Small intestine (tissue), 7 donors: ENCODE measurements at regions not wholly inside any gene's neighbourhood (a gene's known extent, or its start where the extent isn't known, plus 50 kb on each side); places are given as distances from the start of the nearest gene placed in this dataset.

Experiments used
- DNase-seq, 2 donors: peaks; one replicate each; pipeline versions ENCODE4 v3.0.0 to v3.0.0-alpha.2; 2013
- FAIRE-seq: peaks from 2 replicates; lab custom pipeline; 2012; peaks lifted over from hg19 to GRCh38; lab: Jason Lieb, UNC
- H3K27ac ChIP-seq, 3 donors: one replicate each; pipeline ENCODE4 v1.5.1; 2013; ENCODE audit warnings: low read length in 2 of 3, mild to moderate bottlenecking in 2 of 3, control low read depth in 1 of 3, inconsistent platforms in 1 of 3, low read depth in 1 of 3, moderate library complexity in 1 of 3
- H3K27me3 ChIP-seq, 3 donors: one replicate each; pipeline ENCODE4 v1.6.1; 2013; ENCODE audit warnings: low read length in 3 of 3, inconsistent platforms in 1 of 3; ENCODE audit not compliant: control insufficient read depth in 3 of 3, insufficient read depth in 3 of 3
- H3K36me3 ChIP-seq, 3 donors: one replicate each; pipeline ENCODE4 v1.6.1; 2013; ENCODE audit warnings: low read length in 3 of 3, inconsistent platforms in 1 of 3, low read depth in 1 of 3, mild to moderate bottlenecking in 1 of 3, moderate library complexity in 1 of 3; ENCODE audit not compliant: control insufficient read depth in 3 of 3, insufficient read depth in 2 of 3
- H3K4me1 ChIP-seq, 3 donors: one replicate each; pipeline ENCODE4 v1.6.1; 2013; ENCODE audit warnings: low read length in 2 of 3, inconsistent platforms in 1 of 3, low read depth in 1 of 3, mild to moderate bottlenecking in 1 of 3, moderate library complexity in 1 of 3; ENCODE audit not compliant: control insufficient read depth in 3 of 3, insufficient read depth in 2 of 3
- H3K4me3 ChIP-seq, 3 donors: one replicate each; pipeline ENCODE4 v1.5.1; 2013; ENCODE audit warnings: low read length in 3 of 3, control low read depth in 1 of 3, inconsistent platforms in 1 of 3, low read depth in 1 of 3, mild to moderate bottlenecking in 1 of 3, moderate library complexity in 1 of 3
- H3K9me3 ChIP-seq, 2 donors: one replicate each; pipeline ENCODE4 v1.6.1; 2013; ENCODE audit warnings: low read depth in 1 of 2, low read length in 1 of 2; ENCODE audit not compliant: control insufficient read depth in 2 of 2, insufficient read depth in 1 of 2
- WGBS, 3 donors: extraction: QIAGEN DNeasy Blood & Tissue Kit; methylation state at CpG; one replicate each; pipeline ENCODE4 v1.1.7; 2013; 5-methylcytosine and 5-hydroxymethylcytosine counted together
- donor health status: healthy with polysubstance abuse.
- donor health status: control.
- donor health status: control.
- donor health status: Bipolar disorder and iron deficiency.
- donor health status: healthy.

DNA sequence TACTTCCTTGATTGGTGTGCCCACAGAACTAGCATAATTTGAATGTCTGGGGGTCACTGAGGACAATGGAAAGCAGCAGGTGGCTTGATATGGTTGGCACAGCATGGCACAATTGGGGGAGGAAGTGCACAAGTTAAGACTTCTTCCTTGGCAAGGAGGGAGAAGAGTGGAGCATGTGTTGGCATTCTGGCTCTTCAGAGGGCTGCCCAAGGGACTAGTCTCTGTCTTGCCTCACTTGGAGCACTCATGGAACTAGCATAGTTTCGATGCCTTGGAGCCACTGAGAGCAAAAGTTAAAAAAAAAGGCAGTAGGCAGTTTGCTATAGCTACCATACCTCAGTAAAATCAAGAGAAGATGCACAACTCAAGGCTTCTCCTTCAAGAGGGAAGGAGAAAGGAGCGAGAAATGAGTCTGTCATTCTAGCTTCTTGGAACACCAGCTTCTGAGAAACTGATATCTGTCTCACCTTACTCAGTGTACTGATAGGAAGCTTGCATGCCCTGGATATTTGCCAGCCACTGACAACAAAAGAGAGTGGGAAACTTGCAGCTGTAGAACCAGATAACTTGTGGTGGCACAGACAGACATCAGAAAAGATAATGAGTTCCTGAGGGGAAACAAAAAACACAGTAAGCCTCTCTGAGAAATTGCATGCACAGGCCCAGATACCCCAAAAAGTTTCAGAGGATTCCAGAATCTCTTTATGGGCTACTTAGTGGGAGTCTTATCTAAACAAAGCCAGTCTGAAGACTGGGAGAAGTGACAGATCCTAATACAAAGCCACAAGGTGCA is 207.5 kb upstream of the SAMSN1 start:
- Histone ChIP-seq H3K27me3 (no peaks in the 10 kb centered on the region), H3K9me3 (no peaks in the 10 kb centered on the region), H3K27ac (no peak overlapping the region), H3K4me3 (no peak overlapping the region), H3K4me1 (no peaks in the 10 kb centered on the region), H3K36me3 (no peaks in the 10 kb centered on the region)
- FAIRE-seq (no peak), DNase-seq (no peak)
- 58 to 83% (median 76%) methylated on average over 2 of the region's 2 CpGs for WGBS, 3 donors

DNA sequence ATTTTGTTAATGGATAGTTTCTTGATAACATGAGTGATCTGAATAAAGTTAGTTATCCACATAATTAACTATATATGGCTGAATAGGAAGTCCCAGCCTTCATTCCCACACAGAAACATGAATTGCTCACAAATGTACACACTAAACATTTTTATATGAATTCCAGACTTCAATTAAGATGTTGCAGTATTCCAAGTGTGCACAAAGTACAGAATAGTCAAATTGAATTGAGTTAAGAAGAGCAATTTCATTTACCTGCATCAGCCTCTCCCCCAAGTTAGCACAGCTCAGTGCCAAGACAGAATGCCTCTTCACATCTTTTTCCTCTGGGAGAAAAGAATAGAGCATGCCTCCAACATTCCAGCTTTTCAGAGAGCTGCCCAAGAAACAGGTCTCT is 207.0 kb upstream of the SAMSN1 start:
- H3K9me3 ChIP-seq: no peaks in the 10 kb centered on the region
- no peak for FAIRE-seq
- H3K4me1 ChIP-seq: no peaks in the 10 kb centered on the region
- no peak overlapping the region for H3K4me3 ChIP-seq
- no peaks in the 10 kb centered on the region for H3K27me3 ChIP-seq
- no peak for DNase-seq
- no peaks in the 10 kb centered on the region for H3K36me3 ChIP-seq
- no peak overlapping the region for H3K27ac ChIP-seq

DNA sequence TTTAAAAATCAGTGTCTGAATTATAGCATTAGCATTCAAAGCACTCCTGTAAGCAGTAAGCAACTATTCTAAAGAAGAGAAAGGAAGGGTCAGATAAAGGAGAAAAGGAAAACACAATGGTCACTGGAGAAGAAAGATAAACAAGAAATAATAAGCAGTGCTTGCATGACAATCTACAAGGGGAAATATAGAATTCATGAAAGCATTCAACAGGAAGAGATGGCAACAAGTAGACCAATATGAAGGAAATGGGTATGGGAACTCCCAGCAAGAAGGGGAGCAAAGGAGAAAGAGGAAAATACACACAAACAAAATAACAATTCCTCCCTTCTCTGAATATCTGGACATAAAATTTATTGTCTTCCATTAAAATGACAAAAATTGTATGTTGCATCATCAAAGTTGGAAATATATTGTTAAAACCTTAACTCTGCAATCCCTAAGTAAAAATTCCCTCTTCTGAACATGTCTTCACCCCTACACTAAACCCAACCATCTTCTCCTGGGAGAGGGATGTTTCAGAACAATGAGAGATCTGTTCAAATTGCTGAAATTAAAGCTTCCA is 206.3 kb upstream of the SAMSN1 start:
- Histone ChIP-seq H3K4me3 (no peak overlapping the region), H3K36me3 (no peaks in the 10 kb centered on the region), H3K27ac (no peak overlapping the region), H3K4me1 (no peaks in the 10 kb centered on the region), H3K9me3 (no peaks in the 10 kb centered on the region), H3K27me3 (no peaks in the 10 kb centered on the region)
- no peak for FAIRE-seq
- no peak for DNase-seq

DNA sequence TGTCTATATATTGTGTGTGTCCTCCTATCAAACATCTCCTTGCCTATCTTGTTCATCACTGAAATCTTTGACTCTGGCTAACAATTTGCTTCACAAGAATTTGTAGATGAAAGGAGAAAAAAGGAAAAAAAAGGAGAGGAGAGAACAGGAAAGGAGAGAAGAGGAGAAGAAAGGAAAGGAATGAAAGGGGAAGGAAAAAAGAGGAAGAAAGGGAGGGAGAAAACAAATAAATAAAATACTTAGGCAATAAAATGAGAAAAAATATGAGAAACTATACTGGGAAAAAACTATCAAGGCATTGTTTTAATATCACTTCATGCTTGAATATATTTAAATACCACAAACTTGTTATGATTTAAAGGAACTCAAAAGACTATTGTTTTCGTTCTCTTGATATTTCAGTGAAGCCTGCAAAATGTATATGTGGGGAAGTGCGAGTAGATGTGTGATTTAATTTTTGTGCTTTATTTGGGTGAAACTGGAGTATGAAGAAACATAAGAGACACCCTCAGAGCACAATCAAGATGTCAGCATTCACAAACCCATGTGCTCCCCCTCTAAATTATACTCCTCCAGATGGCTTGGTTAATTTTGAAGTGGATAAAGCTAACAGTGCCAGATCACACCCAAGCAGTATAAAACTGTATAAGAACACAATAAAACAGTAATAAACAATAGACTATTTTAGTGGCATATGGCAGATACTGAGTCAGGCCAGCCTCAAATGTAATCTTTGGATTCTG is 205.7 kb upstream of the SAMSN1 start:
- no peak for DNase-seq
- no peak overlapping the region for H3K27ac ChIP-seq
- FAIRE-seq: no peak
- no peak overlapping the region for H3K4me3 ChIP-seq
- H3K9me3 ChIP-seq: no peaks in the 10 kb centered on the region
- WGBS, 3 donors: 71 to 92% (median 88%) methylated on average over 2 of the region's 2 CpGs
- no peaks in the 10 kb centered on the region for H3K36me3 ChIP-seq
- H3K27me3 ChIP-seq: no peaks in the 10 kb centered on the region
- no peaks in the 10 kb centered on the region for H3K4me1 ChIP-seq

DNA sequence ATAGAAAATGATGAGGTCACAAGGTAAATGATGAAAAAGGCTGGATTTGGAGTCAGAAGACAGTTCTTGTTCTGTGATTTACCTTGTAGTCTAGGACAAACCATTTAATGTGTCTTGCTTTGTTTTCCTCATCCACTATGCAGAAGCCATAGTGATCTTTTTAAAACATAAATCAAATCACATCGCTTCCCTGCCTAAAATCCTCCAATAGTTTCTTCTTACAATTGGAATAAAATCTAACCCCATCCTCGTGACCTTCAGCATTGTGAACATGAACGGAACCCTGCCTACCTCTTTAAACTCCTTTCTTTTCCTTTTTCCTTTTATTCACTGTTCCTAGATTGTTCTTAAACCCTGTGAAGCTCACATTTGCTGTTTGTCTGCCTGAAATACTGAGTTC is 204.9 kb upstream of the SAMSN1 start:
- 83 to 92% (median 86%) methylated on average over 3 of the region's 3 CpGs for WGBS, 3 donors
- FAIRE-seq (no peak), DNase-seq (no peak)
- H3K36me3 ChIP-seq: no peaks in the 10 kb centered on the region
- no peaks in the 10 kb centered on the region for H3K4me1 ChIP-seq
- H3K4me3 ChIP-seq: no peak overlapping the region
- no peaks in the 10 kb centered on the region for H3K9me3 ChIP-seq
- H3K27me3 ChIP-seq: no peaks in the 10 kb centered on the region
- H3K27ac ChIP-seq: no peak overlapping the region

DNA sequence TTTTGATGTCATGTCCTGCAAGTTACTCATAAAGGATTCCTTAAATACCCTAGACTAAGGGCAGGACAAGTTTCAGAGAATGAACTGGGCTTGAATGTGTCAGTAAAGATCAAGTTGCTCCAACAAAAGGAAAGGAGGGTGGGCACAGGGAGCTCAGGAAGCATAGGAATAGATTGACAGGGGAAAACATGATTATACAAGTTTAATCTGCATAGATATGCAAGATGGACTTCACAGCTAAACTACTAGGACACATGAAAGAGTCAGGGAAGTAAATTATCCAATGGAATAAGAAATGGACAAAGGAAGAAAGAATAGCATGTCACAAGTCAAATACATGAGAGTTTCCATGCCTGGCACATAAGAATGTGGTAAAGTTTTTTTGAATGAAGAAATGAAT is 203.9 kb upstream of the SAMSN1 start:
- no peak for FAIRE-seq
- H3K36me3 ChIP-seq: no peaks in the 10 kb centered on the region
- no peaks in the 10 kb centered on the region for H3K4me1 ChIP-seq
- H3K4me3 ChIP-seq: no peak overlapping the region
- no peaks in the 10 kb centered on the region for H3K27me3 ChIP-seq
- H3K27ac ChIP-seq: no peak overlapping the region
- H3K9me3 ChIP-seq: no peaks in the 10 kb centered on the region
- no peak for DNase-seq

DNA sequence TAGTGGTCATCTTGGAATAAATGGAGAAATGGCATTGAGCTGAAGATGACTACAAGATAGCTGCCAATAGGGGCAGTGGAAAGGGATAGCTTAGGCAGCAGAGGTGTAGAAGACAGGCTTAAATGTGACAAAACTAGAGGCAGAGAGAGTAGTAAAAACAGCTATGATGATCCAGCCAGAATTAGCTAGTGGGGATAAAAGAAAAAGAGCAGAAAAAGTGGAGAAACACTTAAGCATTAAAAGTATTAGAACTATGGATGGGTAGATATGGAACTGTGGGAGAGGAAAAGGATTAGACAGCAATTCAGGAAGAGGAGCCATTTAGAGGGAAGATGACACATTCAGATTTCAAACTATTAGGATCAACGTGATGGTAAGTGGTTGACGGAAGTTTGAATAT is 202.5 kb upstream of the SAMSN1 start:
- H3K36me3 ChIP-seq: no peaks in the 10 kb centered on the region
- FAIRE-seq (no peak), DNase-seq (no peak)
- no peaks in the 10 kb centered on the region for H3K27me3 ChIP-seq
- no peak overlapping the region for H3K4me3 ChIP-seq
- H3K4me1 ChIP-seq: no peaks in the 10 kb centered on the region
- H3K27ac ChIP-seq: no peak overlapping the region
- WGBS, 3 donors: 80 to 89% (median 86%) methylated on average over 2 of the region's 2 CpGs
- no peaks in the 10 kb centered on the region for H3K9me3 ChIP-seq

DNA sequence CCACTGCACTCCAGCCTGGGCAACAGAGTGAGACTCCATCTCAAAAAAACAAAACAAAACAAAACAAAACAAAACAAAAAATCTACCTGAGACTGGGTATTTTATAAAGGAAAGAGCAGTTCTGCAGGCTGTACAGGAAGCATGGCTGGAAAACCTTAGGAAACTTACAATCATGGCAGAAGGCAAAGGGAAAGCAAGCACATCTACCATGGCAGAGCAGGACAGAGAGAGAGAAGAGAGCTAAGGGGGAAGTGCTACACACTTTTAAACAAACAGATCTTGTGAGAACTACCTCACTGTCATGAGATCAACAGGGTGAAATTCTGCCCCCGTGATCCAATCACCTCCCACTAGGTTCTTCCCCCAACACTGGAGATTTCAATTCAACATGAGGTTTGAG is 198.3 kb upstream of the SAMSN1 start:
- Histone ChIP-seq H3K27me3 (no peaks in the 10 kb centered on the region), H3K4me3 (no peak overlapping the region), H3K9me3 (no peaks in the 10 kb centered on the region), H3K27ac (no peak overlapping the region), H3K4me1 (no peaks in the 10 kb centered on the region), H3K36me3 (no peaks in the 10 kb centered on the region)
- DNase-seq (no peak), FAIRE-seq (no peak)
- WGBS, 3 donors: 85 to 100% (median 100%) methylated on average over 1 of the region's 1 CpG
